Endothelial cell of umbilical vein (primary cell): ENCODE measurements at regions not wholly inside any gene's neighbourhood (a gene's known extent, or its start where the extent isn't known, plus 50 kb on each side); places are given as distances from the start of the nearest gene placed in this dataset.

Experiments used
- BruUV-seq: library from RNA; stranded (reverse); fragments of 400-500 nt; replicated peaks from 2 replicates; lab custom pipeline; 2021; lab: Mats Ljungman, UMichigan
- CTCF ChIA-PET: fragments of 300-600, 350-600 bp; sonication (Branson Sonifier 250); formaldehyde crosslinking; loops from one replicate; lab custom pipeline; 2021; ENCODE audit warnings: antibody characterized with exemption, inconsistent platforms; lab: Charles Lee
- POLR2A ChIA-PET: fragments of 300-600, 350-600 bp; sonication (Branson Sonifier 250); formaldehyde crosslinking; loops from one replicate; lab custom pipeline; 2021; ENCODE audit warnings: antibody characterized with exemption, inconsistent platforms; lab: Charles Lee
- DNase-seq: peaks from one replicate; pipeline ENCODE4 v3.0.0-alpha.2; 2011; ENCODE audit warnings: low read depth, low spot score
- FAIRE-seq: peaks from 2 replicates; lab custom pipeline; 2011; peaks lifted over from hg19 to GRCh38; lab: Jason Lieb, UNC
- H2AFZ ChIP-seq: 2 replicates; pipeline ENCODE4 v1.6.0; 2012; ENCODE audit warnings: low read depth, low read length, control low read depth, inconsistent platforms
- H3K27ac ChIP-seq: 2 replicates; pipeline ENCODE4 v1.5.1; 2011; ENCODE audit warnings: low read depth, mild to moderate bottlenecking, control low read depth, low read length, moderate library complexity; ENCODE audit not compliant: insufficient read depth
- H3K27me3 ChIP-seq, 2 experiments: 2 replicates each; pipeline versions ENCODE4 v1.6.0 to v1.6.1; 2011; ENCODE audit warnings: low read length in 2 of 2, mixed read lengths in 1 of 2; ENCODE audit not compliant: control insufficient read depth in 2 of 2, insufficient read depth in 2 of 2
- H3K36me3 ChIP-seq, 2 experiments: 2 replicates in 1 of 2; 3 replicates in 1 of 2; pipeline ENCODE4 v1.5.1; 2011; ENCODE audit warnings: low read length in 2 of 2, mild to moderate bottlenecking in 1 of 2, moderate library complexity in 1 of 2; ENCODE audit not compliant: control insufficient read depth in 2 of 2, insufficient read depth in 2 of 2; ENCODE audit errors: extremely low read depth in 1 of 2
- H3K4me1 ChIP-seq: 3 replicates; pipeline ENCODE4 v1.5.1; 2011; ENCODE audit warnings: mild to moderate bottlenecking, low read length; ENCODE audit not compliant: control insufficient read depth, insufficient read depth; ENCODE audit errors: extremely low read depth
- H3K4me2 ChIP-seq: 2 replicates; pipeline ENCODE4 v1.6.1; 2011; ENCODE audit warnings: low read length, control low read depth, mixed read lengths; ENCODE audit not compliant: insufficient read depth
- H3K4me3 ChIP-seq, 3 experiments: fragments of 200-600 bp in 1 of 3; sonication (generic), shearing (Covaris generic) in 1 of 3; replicated peaks in 1 of 3; 2 replicates each; pipeline ENCODE4 v1.5.1; 2011 to 2016; ENCODE audit warnings: control low read depth in 3 of 3, low read length in 3 of 3, mild to moderate bottlenecking in 2 of 3, inconsistent platforms in 1 of 3, low read depth in 1 of 3, moderate library complexity in 1 of 3; ENCODE audit not compliant: insufficient read depth in 1 of 3
- H3K79me2 ChIP-seq: 2 replicates; pipeline ENCODE4 v1.6.0; 2012; ENCODE audit warnings: low read length, inconsistent platforms; ENCODE audit not compliant: control insufficient read depth, insufficient read depth
- H3K9ac ChIP-seq: replicated peaks from 2 replicates; pipeline ENCODE3; 2011; ENCODE audit warnings: low read length, control low read depth; ENCODE audit not compliant: insufficient read depth; ENCODE audit errors: extremely low read depth
- H3K9me1 ChIP-seq: replicated peaks from 3 replicates; pipeline ENCODE4 v1.6.0; 2011; ENCODE audit warnings: mild to moderate bottlenecking, low read length; ENCODE audit not compliant: control insufficient read depth, insufficient read depth; ENCODE audit errors: extremely low read depth
- H3K9me3 ChIP-seq: replicated peaks from 2 replicates; pipeline ENCODE4 v1.5.1; 2012; ENCODE audit warnings: low read length, inconsistent platforms; ENCODE audit not compliant: control insufficient read depth, insufficient read depth
- H4K20me1 ChIP-seq: replicated peaks from 2 replicates; pipeline ENCODE3; 2011; ENCODE audit warnings: mild to moderate bottlenecking, low read length; ENCODE audit not compliant: control insufficient read depth, insufficient read depth; ENCODE audit errors: extremely low read depth
- EZH2 ChIP-seq: IDR thresholded peaks from 2 replicates; pipeline ENCODE4 v1.6.1; 2012; ENCODE audit warnings: borderline replicate concordance, low read depth, mild to moderate bottlenecking, moderate library complexity, low read length, inconsistent platforms; ENCODE audit not compliant: severe bottlenecking
- FOS ChIP-seq: IDR thresholded peaks from 2 replicates; pipeline ENCODE4 v1.6.1; 2011; ENCODE audit warnings: mild to moderate bottlenecking, low read length, moderate library complexity, borderline replicate concordance; ENCODE audit not compliant: insufficient read depth
- GATA2 ChIP-seq: IDR thresholded peaks from 2 replicates; pipeline ENCODE4 v1.7.0; 2011; ENCODE audit warnings: low read depth, mild to moderate bottlenecking, moderate library complexity, mixed read lengths, low read length; ENCODE audit not compliant: insufficient read length, insufficient read depth
- JUN ChIP-seq: IDR thresholded peaks from 2 replicates; pipeline ENCODE4 v1.6.1; 2011; ENCODE audit warnings: borderline replicate concordance, low read depth; ENCODE audit not compliant: insufficient read length, insufficient read depth
- MYC ChIP-seq: IDR thresholded peaks from one replicate; pipeline ENCODE4 v1.6.1; 2011; ENCODE audit warnings: mild to moderate bottlenecking, low read depth, low read length
- POLR2A ChIP-seq: IDR thresholded peaks from 2 replicates; pipeline ENCODE4 v1.6.1; 2012; ENCODE audit warnings: low read depth, mild to moderate bottlenecking, control low read depth, low read length
- POLR2AphosphoS5 ChIP-seq: IDR thresholded peaks from 2 replicates; pipeline ENCODE4 v1.6.1; 2012; ENCODE audit warnings: low read depth, mild to moderate bottlenecking, control low read depth, low read length, moderate library complexity; ENCODE audit not compliant: insufficient read depth
- dilution Hi-C: fragments of 300-500 bp; cut with MboI; formaldehyde crosslinking; loops from one replicate; pipeline ENCODE4 v1.15.0; 2019; ENCODE audit warnings: low sequenced_read_pairs; ENCODE audit not compliant: extremely low pct_ligation_motif_present
- intact Hi-C: fragments of 100-400 bp; cut with micrococcal nuclease; formaldehyde crosslinking; loops from one replicate; pipeline ENCODE4 v1.10.0; 2022
- TF ChIP-seq, protein P1 (sequence below), 2 donors: IDR thresholded peaks; 1 replicate in 1 of 2; 2 replicates in 1 of 2; pipeline ENCODE4 v1.5.1; 2011; ENCODE audit warnings: low read length in 2 of 2, mild to moderate bottlenecking in 2 of 2, moderate library complexity in 2 of 2, control low read depth in 1 of 2, inconsistent platforms in 1 of 2, low read depth in 1 of 2; ENCODE audit not compliant: insufficient read depth in 1 of 2; ENCODE audit errors: extremely low read depth in 1 of 2
- TF ChIP-seq, protein P2 (sequence below): IDR thresholded peaks from 2 replicates; pipeline ENCODE4 v1.6.1; 2011; ENCODE audit not compliant: insufficient read depth, insufficient read length

DNA sequence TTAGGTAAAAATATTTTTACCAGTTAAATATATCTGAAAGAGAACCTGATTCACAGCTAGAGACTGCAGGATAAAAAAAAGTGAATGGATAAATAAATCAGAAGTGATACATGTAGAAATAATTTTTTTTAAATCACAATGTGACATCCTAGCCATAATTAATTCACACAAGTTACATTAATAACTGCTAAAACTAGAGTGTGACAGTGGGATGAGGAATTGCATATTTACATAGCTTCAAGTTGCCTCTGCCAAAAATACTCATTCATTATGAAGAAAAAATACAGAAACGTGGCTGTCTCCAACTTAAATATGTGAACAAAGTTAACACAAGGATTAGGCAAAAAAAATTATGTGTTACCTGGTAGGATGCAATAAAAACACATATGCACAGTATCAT, 473.5 kb upstream of the SEMA3A start:
- Histone ChIP-seq H3K4me3 (no peak overlapping the region), H3K9ac (no peak overlapping the region), H4K20me1 (no peaks in the 10 kb centered on the region), H3K4me2 (no peak overlapping the region), H2AFZ (no peak overlapping the region), H3K79me2 (no peaks in the 10 kb centered on the region), H3K36me3 (no peaks in the 10 kb centered on the region), H3K27ac (peak overlapping the region; percentile 12), H3K9me1 (no peaks in the 10 kb centered on the region), H3K4me1 (peaks cover 22% of the 10 kb centered on the region), H3K27me3 (no peaks in the 10 kb centered on the region), H3K9me3 (no peaks in the 10 kb centered on the region)
- no peak for DNase-seq
- TF ChIP-seq EZH2 (no peak), GATA2 (no peak), POLR2A (no peak), FOS (no peak)
- no peak for FAIRE-seq
- no TSS peak for BruUV-seq
- dilution Hi-C loops: no loop called here
- intact Hi-C loops: no loop called here
- CTCF ChIA-PET: interaction anchor here (0.6 to 1.2 kb wide), 3 partner anchors 20 to 81 kb away, joined by 3 read pairs; no protein-coding TSS in a partner anchor
- POLR2A ChIA-PET: no interaction called here

DNA sequence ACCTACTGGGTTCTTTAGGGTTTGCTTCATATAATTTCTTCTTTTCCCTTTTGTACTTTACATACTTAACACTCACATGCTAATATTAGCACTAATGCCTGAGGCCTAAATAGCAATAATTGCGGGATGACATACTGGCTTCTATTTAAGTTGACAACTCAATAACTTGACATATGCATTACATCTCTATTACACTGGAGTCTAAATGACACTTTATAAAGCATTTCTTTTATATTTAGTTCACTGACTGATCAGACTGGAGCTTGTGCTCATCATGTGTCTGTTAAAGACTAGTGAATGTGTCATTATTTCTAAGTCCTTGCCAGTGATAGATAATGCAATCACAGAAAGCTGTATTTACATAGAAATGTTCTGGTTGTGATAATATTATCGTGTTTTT, 472.1 kb upstream of the SEMA3A start:
- Histone ChIP-seq H3K9me3 (no peaks in the 10 kb centered on the region), H3K27me3 (no peaks in the 10 kb centered on the region), H2AFZ (no peak overlapping the region), H3K9me1 (no peaks in the 10 kb centered on the region), H4K20me1 (no peaks in the 10 kb centered on the region), H3K4me2 (no peak overlapping the region), H3K27ac (no peak overlapping the region), H3K4me3 (no peak overlapping the region), H3K9ac (no peak overlapping the region), H3K36me3 (no peaks in the 10 kb centered on the region), H3K4me1 (peaks cover 22% of the 10 kb centered on the region), H3K79me2 (no peaks in the 10 kb centered on the region)
- CTCF ChIA-PET: no interaction called here
- dilution Hi-C loops: no loop called here
- no peak for TF ChIP-seq POLR2AphosphoS5
- TF ChIP-seq EZH2: no peak
- TF ChIP-seq FOS: no peak
- TF ChIP-seq, protein P1, sequence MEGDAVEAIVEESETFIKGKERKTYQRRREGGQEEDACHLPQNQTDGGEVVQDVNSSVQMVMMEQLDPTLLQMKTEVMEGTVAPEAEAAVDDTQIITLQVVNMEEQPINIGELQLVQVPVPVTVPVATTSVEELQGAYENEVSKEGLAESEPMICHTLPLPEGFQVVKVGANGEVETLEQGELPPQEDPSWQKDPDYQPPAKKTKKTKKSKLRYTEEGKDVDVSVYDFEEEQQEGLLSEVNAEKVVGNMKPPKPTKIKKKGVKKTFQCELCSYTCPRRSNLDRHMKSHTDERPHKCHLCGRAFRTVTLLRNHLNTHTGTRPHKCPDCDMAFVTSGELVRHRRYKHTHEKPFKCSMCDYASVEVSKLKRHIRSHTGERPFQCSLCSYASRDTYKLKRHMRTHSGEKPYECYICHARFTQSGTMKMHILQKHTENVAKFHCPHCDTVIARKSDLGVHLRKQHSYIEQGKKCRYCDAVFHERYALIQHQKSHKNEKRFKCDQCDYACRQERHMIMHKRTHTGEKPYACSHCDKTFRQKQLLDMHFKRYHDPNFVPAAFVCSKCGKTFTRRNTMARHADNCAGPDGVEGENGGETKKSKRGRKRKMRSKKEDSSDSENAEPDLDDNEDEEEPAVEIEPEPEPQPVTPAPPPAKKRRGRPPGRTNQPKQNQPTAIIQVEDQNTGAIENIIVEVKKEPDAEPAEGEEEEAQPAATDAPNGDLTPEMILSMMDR (IDR thresholded peaks at IDR 0.05; ENCODE audit: extremely low read depth in 1 of 2, insufficient read depth in 1 of 2, low read depth in 1 of 2, low read length in 2 of 2): no peak
- no peak for TF ChIP-seq JUN
- no peak for TF ChIP-seq MYC
- TF ChIP-seq POLR2A: no peak
- TF ChIP-seq, protein P2, sequence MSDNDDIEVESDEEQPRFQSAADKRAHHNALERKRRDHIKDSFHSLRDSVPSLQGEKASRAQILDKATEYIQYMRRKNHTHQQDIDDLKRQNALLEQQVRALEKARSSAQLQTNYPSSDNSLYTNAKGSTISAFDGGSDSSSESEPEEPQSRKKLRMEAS: no peak
- no peak for TF ChIP-seq GATA2
- POLR2A ChIA-PET: no interaction called here
- DNase-seq (no peak), FAIRE-seq (no peak)
- BruUV-seq: no TSS peak
- intact Hi-C loops: no loop called here
